ENCODE measurements at regions not wholly inside any gene's neighbourhood (a gene's known extent, or its start where the extent isn't known, plus 50 kb on each side); places are given as distances from the start of the nearest gene placed in this dataset.

DNA sequence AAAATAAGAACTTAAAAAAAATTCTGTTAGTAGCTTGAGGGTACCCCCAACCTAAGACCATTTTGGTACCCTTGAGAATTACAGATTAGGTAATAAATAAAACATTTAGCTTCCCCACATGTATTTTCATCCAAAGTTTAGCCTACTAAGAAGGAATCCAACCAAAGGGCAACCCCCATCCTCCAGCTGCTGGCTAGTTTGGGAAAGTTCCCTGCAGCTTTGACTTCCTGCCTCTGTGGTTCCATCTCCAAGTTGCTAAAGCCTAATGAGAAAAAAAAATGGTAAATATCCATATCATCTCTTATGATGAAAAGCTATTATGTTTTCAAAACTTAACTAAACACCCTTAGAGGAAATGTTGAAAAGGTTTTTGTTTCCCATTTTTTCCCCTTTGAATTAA is 547.2 kb downstream of the ANKRD7 start:
- H3K9me3 ChIP-seq (ENCODE audit: control insufficient read depth, insufficient read depth, low read length) = no peaks in the 10 kb centered on the region
- no peak overlapping the region for H3K27ac ChIP-seq (ENCODE audit: low read depth, low read length)
- H3K27me3 ChIP-seq (ENCODE audit: control insufficient read depth, insufficient read depth, low read length) = no peaks in the 10 kb centered on the region
- TF ChIP-seq, protein P1, sequence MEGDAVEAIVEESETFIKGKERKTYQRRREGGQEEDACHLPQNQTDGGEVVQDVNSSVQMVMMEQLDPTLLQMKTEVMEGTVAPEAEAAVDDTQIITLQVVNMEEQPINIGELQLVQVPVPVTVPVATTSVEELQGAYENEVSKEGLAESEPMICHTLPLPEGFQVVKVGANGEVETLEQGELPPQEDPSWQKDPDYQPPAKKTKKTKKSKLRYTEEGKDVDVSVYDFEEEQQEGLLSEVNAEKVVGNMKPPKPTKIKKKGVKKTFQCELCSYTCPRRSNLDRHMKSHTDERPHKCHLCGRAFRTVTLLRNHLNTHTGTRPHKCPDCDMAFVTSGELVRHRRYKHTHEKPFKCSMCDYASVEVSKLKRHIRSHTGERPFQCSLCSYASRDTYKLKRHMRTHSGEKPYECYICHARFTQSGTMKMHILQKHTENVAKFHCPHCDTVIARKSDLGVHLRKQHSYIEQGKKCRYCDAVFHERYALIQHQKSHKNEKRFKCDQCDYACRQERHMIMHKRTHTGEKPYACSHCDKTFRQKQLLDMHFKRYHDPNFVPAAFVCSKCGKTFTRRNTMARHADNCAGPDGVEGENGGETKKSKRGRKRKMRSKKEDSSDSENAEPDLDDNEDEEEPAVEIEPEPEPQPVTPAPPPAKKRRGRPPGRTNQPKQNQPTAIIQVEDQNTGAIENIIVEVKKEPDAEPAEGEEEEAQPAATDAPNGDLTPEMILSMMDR (IDR thresholded peaks at IDR 0.05; ENCODE audit: low read depth, low read length) = no peak
- ChIA-PET POLR2A (no interaction called here), CTCF (interaction anchor here (0.6 kb wide), 1 partner anchor 1953 kb away, joined by 3 read pairs; no protein-coding TSS in a partner anchor)
- H3K4me3 ChIP-seq (ENCODE audit: low read depth, low read length) = no peak overlapping the region
- DNase-seq (ENCODE audit: low read depth, low spot score) = no peak

- H3K27me3 ChIP-seq (ENCODE audit: control insufficient read depth, insufficient read depth, low read length) = no peaks in the 10 kb centered on the region
- ChIA-PET CTCF (no interaction called here), POLR2A (no interaction called here)
- no peak overlapping the region for H3K27ac ChIP-seq (ENCODE audit: low read depth, low read length)
- DNase-seq (ENCODE audit: low read depth, low spot score) = no peak
- no peak overlapping the region for H3K4me3 ChIP-seq (ENCODE audit: low read depth, low read length)
- H3K9me3 ChIP-seq (ENCODE audit: control insufficient read depth, insufficient read depth, low read length) = no peaks in the 10 kb centered on the region
- TF ChIP-seq, protein P1 (IDR thresholded peaks at IDR 0.05; ENCODE audit: low read depth, low read length) = no peak
Observed at GRCh38 chr7:118777308-118777707, 552.8 kb downstream of the ANKRD7 start.

DNA sequence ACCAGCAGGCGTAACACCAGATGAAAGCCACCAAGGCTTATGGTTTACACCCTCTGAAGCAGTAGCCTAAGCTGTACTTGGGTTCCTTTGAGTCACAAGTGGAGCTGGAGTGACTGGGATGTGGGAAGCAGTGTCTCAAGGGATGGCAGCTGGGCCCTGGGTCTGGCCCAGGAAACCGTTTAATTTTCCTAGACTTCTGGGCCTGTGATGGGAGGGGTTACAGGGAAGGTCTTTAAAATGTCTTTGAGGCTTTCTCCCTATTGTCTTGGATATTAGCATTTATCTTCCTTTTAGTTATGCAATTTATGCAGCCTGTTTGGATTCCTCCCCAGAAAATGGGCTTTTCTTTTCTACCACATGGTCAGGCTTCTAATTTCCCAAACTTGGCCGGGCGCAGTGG is 568.2 kb downstream of the ANKRD7 start:
- ChIA-PET CTCF (no interaction called here), POLR2A (no interaction called here)
- H3K9me3 ChIP-seq (ENCODE audit: control insufficient read depth, insufficient read depth, low read length) = 0 out of 2 replicates have a peak, but pooled peaks cover 3% of the 10 kb centered on the region
- no peak overlapping the region for H3K4me3 ChIP-seq (ENCODE audit: low read depth, low read length)
- no peaks in the 10 kb centered on the region for H3K27me3 ChIP-seq (ENCODE audit: control insufficient read depth, insufficient read depth, low read length)
- H3K27ac ChIP-seq (ENCODE audit: low read depth, low read length) = no peak overlapping the region
- TF ChIP-seq, protein P1 (IDR thresholded peaks at IDR 0.05; ENCODE audit: low read depth, low read length) = no peak
- no peak for DNase-seq (ENCODE audit: low read depth, low spot score)

DNA sequence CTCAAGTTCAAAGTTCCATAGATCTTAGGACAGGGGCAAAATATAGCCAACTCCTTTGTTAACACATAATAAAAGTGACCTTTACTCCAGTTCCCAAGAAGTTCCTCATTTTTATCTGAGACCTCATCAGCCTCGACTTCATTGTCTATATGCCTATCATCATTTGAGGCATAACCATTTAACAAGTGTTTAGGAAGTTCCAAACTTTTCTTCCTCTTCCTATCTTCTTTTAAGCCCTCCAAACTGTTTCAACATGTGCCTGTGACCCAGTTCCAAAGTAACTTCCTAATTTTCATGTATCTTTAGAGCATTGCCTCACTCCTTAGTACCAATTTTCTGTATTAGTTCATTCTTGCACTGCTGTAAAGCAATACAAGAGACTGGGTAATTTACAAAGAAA is 569.1 kb downstream of the ANKRD7 start:
- ChIA-PET CTCF (no interaction called here), POLR2A (no interaction called here)
- no peak overlapping the region for H3K4me3 ChIP-seq (ENCODE audit: low read depth, low read length)
- DNase-seq (ENCODE audit: low read depth, low spot score) = no peak
- H3K27ac ChIP-seq (ENCODE audit: low read depth, low read length) = no peak overlapping the region
- TF ChIP-seq, protein P1 (IDR thresholded peaks at IDR 0.05; ENCODE audit: low read depth, low read length) = no peak
- no peaks in the 10 kb centered on the region for H3K27me3 ChIP-seq (ENCODE audit: control insufficient read depth, insufficient read depth, low read length)
- H3K9me3 ChIP-seq (ENCODE audit: control insufficient read depth, insufficient read depth, low read length) = 0 out of 2 replicates have a peak, but pooled peaks cover 3% of the 10 kb centered on the region

GRCh38 chr7:118794419-118794818 is 569.9 kb downstream of the ANKRD7 start:
- no peak for DNase-seq (ENCODE audit: low read depth, low spot score)
- TF ChIP-seq, protein P1 (IDR thresholded peaks at IDR 0.05; ENCODE audit: low read depth, low read length) = no peak
- Histone ChIP-seq H3K4me3 (ENCODE audit: low read depth, low read length) (no peak overlapping the region), H3K27ac (ENCODE audit: low read depth, low read length) (no peak overlapping the region), H3K9me3 (ENCODE audit: control insufficient read depth, insufficient read depth, low read length) (0 out of 2 replicates have a peak, but pooled peaks cover 3% of the 10 kb centered on the region), H3K27me3 (ENCODE audit: control insufficient read depth, insufficient read depth, low read length) (no peaks in the 10 kb centered on the region)
- ChIA-PET CTCF (no interaction called here), POLR2A (no interaction called here)

All from AG04450 (cell line).